Adrenal gland (tissue), 9 donors: ENCODE measurements at regions not wholly inside any gene's neighbourhood (a gene's known extent, or its start where the extent isn't known, plus 50 kb on each side); places are given as distances from the start of the nearest gene placed in this dataset.

Experiments
- DNase-seq, 7 donors: peaks; one replicate each; pipeline ENCODE4 v3.0.0-alpha.2; 2019 to 2020
- H3K27ac ChIP-seq, 5 donors: fragments of 200-600 bp; sonication (generic) in 4 of 5; 1 replicate in 3 of 5; 2 replicates in 2 of 5; pipeline versions ENCODE4 v1.5.1 to v1.8.0; 2016 to 2020; ENCODE audit warnings: mild to moderate bottlenecking in 1 of 5
- H3K27me3 ChIP-seq: fragments of 200-600 bp; 2 replicates; pipeline ENCODE4 v1.8.0; 2021
- H3K36me3 ChIP-seq, 2 donors: fragments of 200-600 bp; replicated peaks in 1 of 2; 1 replicate in 1 of 2; 2 replicates in 1 of 2; pipeline versions ENCODE4 v1.5.1 to v1.8.0; 2018 to 2022
- H3K4me1 ChIP-seq, 2 donors: fragments of 200-600 bp; replicated peaks in 1 of 2; 1 replicate in 1 of 2; 2 replicates in 1 of 2; pipeline versions ENCODE4 v1.5.1 to v1.8.0; 2018 to 2021
- H3K4me3 ChIP-seq, 4 donors: fragments of 200-600 bp; sonication (generic) in 3 of 4; one replicate each; pipeline ENCODE4 v1.5.1; 2016 to 2018
- H3K9me3 ChIP-seq, 3 donors: fragments of 200-600 bp; sonication (generic) in 1 of 3; replicated peaks in 1 of 3; 1 replicate in 2 of 3; 2 replicates in 1 of 3; pipeline versions ENCODE4 v1.5.1 to v1.8.0; 2016 to 2021
- POLR2A ChIP-seq, 2 donors: fragments of 450-650 bp; IDR thresholded peaks; one replicate each; pipeline ENCODE4 v1.6.1; 2017; ENCODE audit warnings: antibody characterized with exemption in 2 of 2, mild to moderate bottlenecking in 2 of 2, moderate library complexity in 1 of 2
- WGBS, 4 donors: extraction: QIAGEN DNeasy Blood & Tissue Kit in 2 of 4; methylation state at CpG; one replicate each; pipeline versions ENCODE4 v1.1.5 to v1.1.7; 2013 to 2017; 5-methylcytosine and 5-hydroxymethylcytosine counted together
- intact Hi-C, 2 donors: fragments of 100-400 bp; cut with DNase I; formaldehyde crosslinking; loops; one replicate each; pipeline versions ENCODE4 v1.14.1 to v1.15.0; 2022 to 2023
- TF ChIP-seq, protein P1 (sequence below), 6 experiments: fragments of 450-650 bp in 4 of 6; fragments of 200-600 bp in 2 of 6; sonication (generic) in 1 of 6; IDR thresholded peaks; 1 replicate in 5 of 6; 2 replicates in 1 of 6; pipeline versions ENCODE4 v1.5.1 to v1.8.0; 2016 to 2021; ENCODE audit warnings: antibody characterized with exemption in 6 of 6, mild to moderate bottlenecking in 2 of 6, moderate library complexity in 1 of 6
- donor health status: healthy with polysubstance abuse.
- donor health status: Bipolar disorder and iron deficiency.
- donor health status: DM: yes; HTN: yes; CAD: no.
- donor health status: DM: no; HTN: no; CAD: no.
- donor health status: DM: no; HTN: no; CAD: no.

DNA sequence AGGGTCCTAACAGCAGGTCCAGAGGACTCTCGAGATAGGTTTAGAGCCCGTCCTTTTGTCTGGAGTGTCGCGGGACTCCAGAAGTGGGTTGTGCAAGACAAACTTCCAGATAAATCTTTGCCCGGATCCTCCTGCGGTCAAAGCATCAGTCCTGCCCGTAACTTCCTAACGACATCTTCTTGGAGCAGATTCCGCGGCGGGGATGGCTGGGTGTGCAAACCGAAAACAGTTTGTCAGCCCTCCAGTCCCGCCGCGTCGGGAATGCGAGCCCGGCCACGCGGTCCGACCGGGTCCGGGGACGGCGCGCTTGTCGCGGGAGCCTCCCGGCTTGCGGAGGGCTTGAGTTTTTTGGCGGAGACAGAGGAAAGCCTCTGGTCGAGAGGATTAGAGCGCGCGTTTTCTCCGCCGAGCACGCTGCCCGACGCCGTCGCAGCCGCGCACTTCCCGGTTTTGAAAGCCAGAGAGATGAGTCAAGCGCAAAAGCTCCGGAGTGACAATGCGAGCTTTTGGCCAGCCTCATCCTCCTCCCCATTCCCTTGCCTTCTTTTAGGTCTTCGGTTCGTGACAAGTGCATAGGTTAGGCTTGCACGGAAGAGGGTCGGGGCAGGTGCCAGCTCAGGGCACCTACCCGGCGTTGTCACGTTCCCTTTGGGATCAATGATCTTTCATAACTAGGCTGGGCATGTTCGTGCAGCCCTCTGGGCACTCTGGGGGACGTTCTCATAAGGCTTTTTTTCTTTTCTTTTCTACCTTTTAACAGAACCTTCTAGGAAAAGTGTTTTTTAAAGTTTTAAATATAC is 91.3 kb upstream of the PRDM1 start:
- Histone ChIP-seq H3K27ac (peak overlapping the region; percentile 34 to 86 (median 55)), H3K4me3 (peak overlapping the region in 2 of 4 donors; percentile 36 to 65), H3K4me1 (peaks cover 0 to 14% of the 10 kb centered on the region in 2 donors), H3K27me3 (peaks cover 56% of the 10 kb centered on the region), H3K36me3 (no peaks in the 10 kb centered on the region), H3K9me3 (no peaks in the 10 kb centered on the region)
- peak; percentile 38 to 66 (median 59) for DNase-seq
- 2 to 5% (median 4%) methylated on average over 6 to 57 of the region's 57 CpGs for WGBS, 4 donors
- TF ChIP-seq, protein P1, sequence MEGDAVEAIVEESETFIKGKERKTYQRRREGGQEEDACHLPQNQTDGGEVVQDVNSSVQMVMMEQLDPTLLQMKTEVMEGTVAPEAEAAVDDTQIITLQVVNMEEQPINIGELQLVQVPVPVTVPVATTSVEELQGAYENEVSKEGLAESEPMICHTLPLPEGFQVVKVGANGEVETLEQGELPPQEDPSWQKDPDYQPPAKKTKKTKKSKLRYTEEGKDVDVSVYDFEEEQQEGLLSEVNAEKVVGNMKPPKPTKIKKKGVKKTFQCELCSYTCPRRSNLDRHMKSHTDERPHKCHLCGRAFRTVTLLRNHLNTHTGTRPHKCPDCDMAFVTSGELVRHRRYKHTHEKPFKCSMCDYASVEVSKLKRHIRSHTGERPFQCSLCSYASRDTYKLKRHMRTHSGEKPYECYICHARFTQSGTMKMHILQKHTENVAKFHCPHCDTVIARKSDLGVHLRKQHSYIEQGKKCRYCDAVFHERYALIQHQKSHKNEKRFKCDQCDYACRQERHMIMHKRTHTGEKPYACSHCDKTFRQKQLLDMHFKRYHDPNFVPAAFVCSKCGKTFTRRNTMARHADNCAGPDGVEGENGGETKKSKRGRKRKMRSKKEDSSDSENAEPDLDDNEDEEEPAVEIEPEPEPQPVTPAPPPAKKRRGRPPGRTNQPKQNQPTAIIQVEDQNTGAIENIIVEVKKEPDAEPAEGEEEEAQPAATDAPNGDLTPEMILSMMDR (IDR thresholded peaks at IDR 0.05): no peak
- peak in 1 of 2 donors; percentile 14 for TF ChIP-seq POLR2A (IDR thresholded peaks at IDR 0.05)
- intact Hi-C loops: no loop called here

DNA sequence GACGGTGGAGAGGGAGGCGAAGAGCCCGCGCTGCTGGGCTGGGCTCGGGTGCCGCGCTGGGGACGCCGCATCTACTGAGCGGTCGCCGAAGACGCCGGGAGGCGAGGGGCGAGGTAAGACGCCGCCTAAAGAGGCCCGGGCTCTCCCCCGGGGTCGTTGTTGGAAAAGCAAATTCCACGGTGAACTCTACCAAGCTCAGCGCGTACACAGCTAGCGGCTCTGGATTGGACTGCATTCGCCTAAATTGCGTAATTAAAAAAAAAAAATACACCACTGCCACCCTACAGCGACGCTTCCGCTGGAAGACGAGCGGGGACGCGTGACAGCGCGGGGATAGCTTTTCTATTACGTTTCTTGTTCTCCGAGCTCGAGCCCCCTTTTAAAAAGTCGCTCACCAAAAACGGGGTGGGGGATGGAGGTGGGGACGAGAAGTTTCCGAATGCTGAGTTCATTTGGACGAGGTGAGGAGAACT is 92.0 kb upstream of the PRDM1 start:
- intact Hi-C loops: no loop called here

DNA sequence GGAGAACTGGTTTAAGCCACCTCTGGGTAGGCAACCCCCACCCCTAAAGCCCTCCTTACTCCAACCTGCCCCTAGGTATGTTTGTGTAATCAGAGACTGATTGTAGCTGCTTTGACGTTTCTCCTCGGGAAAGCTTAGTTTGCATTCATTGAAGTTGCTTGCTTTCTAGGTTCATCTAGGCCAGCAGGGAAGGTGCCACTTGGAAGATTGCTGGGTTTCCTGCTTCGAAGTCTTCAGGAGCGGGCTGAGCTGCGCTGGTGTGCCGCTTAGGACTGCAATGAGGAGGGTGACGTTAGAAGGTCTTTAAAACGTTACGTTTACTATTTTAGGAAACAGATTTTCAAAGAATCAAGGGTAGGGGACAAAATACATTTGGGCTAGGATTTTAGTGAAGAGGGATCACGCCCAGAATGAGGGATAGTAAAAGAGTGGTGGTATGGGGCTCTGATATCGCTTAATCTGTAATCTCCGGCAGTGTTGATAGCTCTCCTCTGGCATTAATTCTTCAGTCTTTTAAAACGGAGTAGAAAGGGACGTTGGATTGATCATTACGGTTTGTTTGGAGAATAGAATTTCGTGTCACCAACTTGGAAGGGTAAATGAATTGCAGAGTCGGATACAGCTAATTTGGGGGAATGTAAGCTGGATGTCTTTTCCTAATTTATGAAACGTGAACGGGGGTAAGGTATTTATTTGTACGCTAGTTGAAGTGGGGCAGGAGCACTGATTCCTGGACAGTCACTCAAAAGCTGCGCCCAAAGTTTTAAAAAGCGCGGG is 92.6 kb upstream of the PRDM1 start:
- TF ChIP-seq POLR2A (IDR thresholded peaks at IDR 0.05): no peak
- TF ChIP-seq, protein P1 (IDR thresholded peaks at IDR 0.05): no peak
- DNase-seq: no peak
- Histone ChIP-seq H3K27ac (peak overlapping the region in 4 of 5 donors; percentile 36 to 86 (median 69)), H3K4me3 (peak overlapping the region in 2 of 4 donors; percentile 36 to 65), H3K9me3 (no peaks in the 10 kb centered on the region), H3K4me1 (peaks cover 0 to 14% of the 10 kb centered on the region in 2 donors), H3K27me3 (peaks cover 48% of the 10 kb centered on the region), H3K36me3 (no peaks in the 10 kb centered on the region)
- 16 to 23% (median 20%) methylated on average over 23 of the region's 23 CpGs for WGBS, 4 donors
- intact Hi-C loops: no loop called here

More for the DNA sequence above, 92.0 kb upstream of the PRDM1 start:
- Histone ChIP-seq H3K9me3 (no peaks in the 10 kb centered on the region), H3K36me3 (no peaks in the 10 kb centered on the region), H3K4me3 (peak overlapping the region in 2 of 4 donors; percentile 36 to 65), H3K27me3 (peaks cover 51% of the 10 kb centered on the region), H3K4me1 (peaks cover 0 to 14% of the 10 kb centered on the region in 2 donors), H3K27ac (peak overlapping the region; percentile 34 to 86 (median 55))
- no peak for TF ChIP-seq POLR2A (IDR thresholded peaks at IDR 0.05)
- TF ChIP-seq, protein P1 (IDR thresholded peaks at IDR 0.05): no peak
- DNase-seq: peak in 3 of 7 donors; percentile 17 to 23 (median 18)
- 5 to 7% (median 5%) methylated on average over 22 to 44 of the region's 44 CpGs for WGBS, 4 donors
